HFFc6 (cell line): ENCODE measurements at regions not wholly inside any gene's neighbourhood (a gene's known extent, or its start where the extent isn't known, plus 50 kb on each side); places are given as distances from the start of the nearest gene placed in this dataset.
A peak's percentile ranks its signal among the peaks of the same experiment; 100 is the strongest.

Source experiments
- DNase-seq: peaks from one replicate; pipeline ENCODE4 v3.0.0-alpha.2; 2018
- H3K27ac Mint-ChIP-seq: 2 replicates; pipeline ENCODE4 v1.8.0; 2020; ENCODE audit warnings: mild to moderate bottlenecking, mixed read lengths
- H3K27me3 Mint-ChIP-seq: 2 replicates; pipeline ENCODE4 v1.8.0; 2021; ENCODE audit warnings: mild to moderate bottlenecking, moderate library complexity, mixed read lengths; ENCODE audit not compliant: insufficient read depth
- H3K36me3 Mint-ChIP-seq: 2 replicates; pipeline ENCODE4 v1.8.0; 2021; ENCODE audit warnings: low read depth, mixed read lengths
- H3K4me1 Mint-ChIP-seq: 2 replicates; pipeline ENCODE4 v1.8.0; 2020; ENCODE audit warnings: low read depth, mixed read lengths
- H3K4me3 Mint-ChIP-seq: 2 replicates; pipeline ENCODE4 v1.8.0; 2020; ENCODE audit warnings: mild to moderate bottlenecking, moderate library complexity, mixed read lengths
- H3K9me3 Mint-ChIP-seq: 2 replicates; pipeline ENCODE4 v1.8.0; 2020; ENCODE audit warnings: mild to moderate bottlenecking, mixed read lengths
- CTCF ChIP-seq: fragments of 200-600 bp; sonication (generic); IDR thresholded peaks from 2 replicates; pipeline ENCODE4 v1.5.0; 2021; ENCODE audit warnings: antibody characterized with exemption, mild to moderate bottlenecking

GRCh38 chr13:78215458-78216108, 297.0 kb upstream of the EDNRB start:
- Mint-ChIP-seq H3K36me3 (no peaks in the 10 kb centered on the region), H3K4me3 (no peak overlapping the region), H3K27ac (no peak overlapping the region), H3K9me3 (no peaks in the 10 kb centered on the region), H3K4me1 (no peaks in the 10 kb centered on the region), H3K27me3 (peaks cover 19% of the 10 kb centered on the region)
- DNase-seq = no peak
- no peak for TF ChIP-seq CTCF

GRCh38 chr13:78201411-78201810, 282.8 kb upstream of the EDNRB start:
- H3K36me3 Mint-ChIP-seq = no peaks in the 10 kb centered on the region
- TF ChIP-seq CTCF = no peak
- no peak for DNase-seq
- H3K27ac Mint-ChIP-seq = no peak overlapping the region
- no peaks in the 10 kb centered on the region for H3K27me3 Mint-ChIP-seq
- peaks cover 20% of the 10 kb centered on the region for H3K4me1 Mint-ChIP-seq
- no peak overlapping the region for H3K4me3 Mint-ChIP-seq
- no peaks in the 10 kb centered on the region for H3K9me3 Mint-ChIP-seq

- Mint-ChIP-seq H3K27me3 (no peaks in the 10 kb centered on the region), H3K36me3 (no peaks in the 10 kb centered on the region), H3K4me3 (no peak overlapping the region), H3K4me1 (peaks cover 43% of the 10 kb centered on the region), H3K9me3 (no peaks in the 10 kb centered on the region), H3K27ac (no peak overlapping the region)
- TF ChIP-seq CTCF = no peak
- DNase-seq = no peak
Measured at GRCh38 chr13:78198821-78199220, 280.2 kb upstream of the EDNRB start.

GRCh38 chr13:78198419-78198818, 279.8 kb upstream of the EDNRB start:
- Mint-ChIP-seq H3K36me3 (no peaks in the 10 kb centered on the region), H3K27me3 (no peaks in the 10 kb centered on the region), H3K27ac (no peak overlapping the region), H3K9me3 (no peaks in the 10 kb centered on the region), H3K4me1 (peaks cover 47% of the 10 kb centered on the region), H3K4me3 (no peak overlapping the region)
- no peak for DNase-seq
- TF ChIP-seq CTCF = no peak

- DNase-seq = no peak
Measured at GRCh38 chr13:78197231-78197630, 278.6 kb upstream of the EDNRB start.

More at GRCh38 chr13:78197231-78197630, 278.6 kb upstream of the EDNRB start:
- H3K4me1 Mint-ChIP-seq = peaks cover 58% of the 10 kb centered on the region
- H3K27ac Mint-ChIP-seq = peak overlapping the region; percentile 3; the same call in 1 of the 2 replicates
- no peaks in the 10 kb centered on the region for H3K9me3 Mint-ChIP-seq
- TF ChIP-seq CTCF = no peak
- H3K27me3 Mint-ChIP-seq = no peaks in the 10 kb centered on the region
- no peak overlapping the region for H3K4me3 Mint-ChIP-seq
- no peaks in the 10 kb centered on the region for H3K36me3 Mint-ChIP-seq
